ENCODE measurements at regions not wholly inside any gene's neighbourhood (a gene's known extent, or its start where the extent isn't known, plus 50 kb on each side); places are given as distances from the start of the nearest gene placed in this dataset.

- no peak for DNase-seq
These were observed 55.2 kb upstream of the GIMD1 start for GRCh38 chr4:106423791-106424190.

GRCh38 chr4:106422766-106423165 lies 54.2 kb upstream of the GIMD1 start:
- DNase-seq: no peak

DNA sequence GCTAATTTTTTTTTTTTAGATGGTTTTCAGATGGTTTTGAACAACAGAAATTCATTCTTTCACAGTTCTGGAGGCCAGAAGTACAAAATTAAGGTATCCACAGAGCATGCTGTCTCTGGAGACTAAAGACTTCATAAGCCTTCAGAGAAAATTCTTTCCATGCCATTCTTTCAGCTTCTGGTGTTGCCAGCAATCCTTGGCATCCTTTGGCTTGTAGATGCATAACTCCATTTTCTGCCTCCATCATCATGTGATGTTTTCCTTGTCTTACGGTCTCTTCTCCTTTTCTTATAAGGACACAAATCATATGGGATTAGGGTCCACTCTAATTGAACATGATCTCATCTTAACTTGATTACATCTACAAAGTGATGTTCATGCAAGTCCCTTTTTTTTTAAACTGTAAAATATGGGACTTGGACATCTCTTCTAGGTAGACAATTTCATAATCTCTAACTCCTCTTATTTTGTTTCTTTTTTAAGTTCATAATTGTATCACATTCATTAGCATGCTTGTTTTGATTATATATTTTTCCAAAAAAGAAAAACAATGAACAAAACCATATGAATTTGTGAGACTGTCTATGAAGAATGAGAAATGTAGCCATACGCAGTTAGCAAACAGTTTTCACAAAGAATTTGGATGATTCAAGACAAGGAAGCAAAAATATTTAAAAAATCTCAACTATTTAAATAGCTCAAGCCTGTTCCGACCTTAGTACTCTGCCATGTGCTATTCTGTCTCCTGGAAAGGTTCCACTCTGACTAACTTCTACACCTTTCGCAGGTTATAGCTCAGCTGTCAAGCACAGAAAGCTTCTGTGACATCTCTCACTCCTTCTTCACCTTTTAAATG lies 53.1 kb upstream of the GIMD1 start:
- DNase-seq: no peak

DNA sequence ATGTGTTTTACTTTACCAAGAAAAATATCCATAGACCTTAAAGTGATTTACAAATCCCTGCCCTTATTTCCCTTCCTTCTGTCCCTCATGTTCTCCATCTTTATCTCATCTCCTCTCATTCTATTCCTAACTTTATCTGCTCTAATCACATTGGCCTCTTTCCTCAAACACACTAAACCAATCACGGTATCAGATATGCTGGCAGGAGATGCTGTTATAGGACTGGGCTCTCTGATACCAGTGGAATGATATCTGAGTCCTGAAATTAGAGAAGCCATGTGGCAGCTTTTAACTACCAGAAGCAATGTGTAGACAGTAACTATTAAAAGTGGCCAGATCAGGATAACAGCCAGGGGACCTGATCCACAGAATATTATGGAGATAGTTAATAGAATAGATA lies 49.9 kb upstream of the GIMD1 start:
- DNase-seq: no peak
